Tibial nerve (tissue), 3 donors: ENCODE measurements at regions not wholly inside any gene's neighbourhood (a gene's known extent, or its start where the extent isn't known, plus 50 kb on each side); places are given as distances from the start of the nearest gene placed in this dataset.

Source experiments
- CTCF ChIP-seq, 5 experiments: fragments of 200-600 bp in 3 of 5; fragments of 450-650 bp in 2 of 5; sonication (generic) in 3 of 5; IDR thresholded peaks; one replicate each; pipeline ENCODE4 v1.5.1; 2016 to 2019; ENCODE audit warnings: antibody characterized with exemption in 5 of 5, mild to moderate bottlenecking in 3 of 5, moderate library complexity in 2 of 5
- POLR2A ChIP-seq, 2 donors: fragments of 450-650 bp; IDR thresholded peaks; one replicate each; pipeline ENCODE4 v1.6.1; 2017; ENCODE audit warnings: antibody characterized with exemption in 2 of 2, mild to moderate bottlenecking in 2 of 2, moderate library complexity in 2 of 2

GRCh38 chr20:56827763-56828162 lies 198.7 kb downstream of the TFAP2C start:
- TF ChIP-seq CTCF (IDR thresholded peaks at IDR 0.05) (no peak), POLR2A (IDR thresholded peaks at IDR 0.05) (no peak)
